ENCODE measurements at regions not wholly inside any gene's neighbourhood (a gene's known extent, or its start where the extent isn't known, plus 50 kb on each side); places are given as distances from the start of the nearest gene placed in this dataset.

- Histone ChIP-seq H3K4me3 (no peak overlapping the region), H3K27me3 (ENCODE audit: low read depth) (no peaks in the 10 kb centered on the region), H3K9me3 (no peaks in the 10 kb centered on the region), H3K36me3 (replicated peaks) (no peaks in the 10 kb centered on the region), H3K4me1 (no peaks in the 10 kb centered on the region)
- DNase-seq (ENCODE audit: low spot score in 2 of 2): no peak
- in situ Hi-C loops (cut with MboI; ENCODE audit: low sequenced_read_pairs): no loop called here
Observed at GRCh38 chr5:118675247-118675646, 313.1 kb downstream of the DTWD2 start.

GRCh38 chr5:118657576-118657975 is 330.8 kb downstream of the DTWD2 start:
- H3K36me3 ChIP-seq (replicated peaks): no peaks in the 10 kb centered on the region
- H3K27me3 ChIP-seq (ENCODE audit: low read depth): no peaks in the 10 kb centered on the region
- no peak overlapping the region for H3K4me3 ChIP-seq
- no peak for DNase-seq (ENCODE audit: low spot score in 2 of 2)
- no peaks in the 10 kb centered on the region for H3K4me1 ChIP-seq
- no peaks in the 10 kb centered on the region for H3K9me3 ChIP-seq
- in situ Hi-C loops (cut with MboI; ENCODE audit: low sequenced_read_pairs): no loop called here

GRCh38 chr5:118653872-118654271 is 334.5 kb downstream of the DTWD2 start:
- no peaks in the 10 kb centered on the region for H3K36me3 ChIP-seq (replicated peaks)
- no peaks in the 10 kb centered on the region for H3K4me1 ChIP-seq
- no peaks in the 10 kb centered on the region for H3K9me3 ChIP-seq
- no peak overlapping the region for H3K4me3 ChIP-seq
- H3K27me3 ChIP-seq (ENCODE audit: low read depth): no peaks in the 10 kb centered on the region
- in situ Hi-C loops (cut with MboI; ENCODE audit: low sequenced_read_pairs): no loop called here
- DNase-seq (ENCODE audit: low spot score in 2 of 2): no peak

- Histone ChIP-seq H3K36me3 (replicated peaks) (no peaks in the 10 kb centered on the region), H3K27me3 (ENCODE audit: low read depth) (no peaks in the 10 kb centered on the region), H3K4me3 (no peak overlapping the region), H3K4me1 (no peaks in the 10 kb centered on the region), H3K9me3 (no peaks in the 10 kb centered on the region)
- in situ Hi-C loops (cut with MboI; ENCODE audit: low sequenced_read_pairs): no loop called here
- DNase-seq (ENCODE audit: low spot score in 2 of 2): no peak
Observed at GRCh38 chr5:118653183-118653582, 335.2 kb downstream of the DTWD2 start.

- in situ Hi-C loops (cut with MboI; ENCODE audit: low sequenced_read_pairs): no loop called here
- no peaks in the 10 kb centered on the region for H3K4me1 ChIP-seq
- no peak for DNase-seq (ENCODE audit: low spot score in 2 of 2)
- no peaks in the 10 kb centered on the region for H3K27me3 ChIP-seq (ENCODE audit: low read depth)
- no peaks in the 10 kb centered on the region for H3K9me3 ChIP-seq
- no peaks in the 10 kb centered on the region for H3K36me3 ChIP-seq (replicated peaks)
- no peak overlapping the region for H3K4me3 ChIP-seq
Observed at GRCh38 chr5:118651002-118651401, 337.3 kb downstream of the DTWD2 start.

GRCh38 chr5:118647587-118647986 is 340.8 kb downstream of the DTWD2 start:
- Histone ChIP-seq H3K4me3 (no peak overlapping the region), H3K27me3 (ENCODE audit: low read depth) (no peaks in the 10 kb centered on the region), H3K4me1 (no peaks in the 10 kb centered on the region), H3K36me3 (replicated peaks) (no peaks in the 10 kb centered on the region), H3K9me3 (no peaks in the 10 kb centered on the region)
- no peak for DNase-seq (ENCODE audit: low spot score in 2 of 2)
- in situ Hi-C loops (cut with MboI; ENCODE audit: low sequenced_read_pairs): no loop called here

GRCh38 chr5:118646917-118647316 is 341.4 kb downstream of the DTWD2 start:
- Histone ChIP-seq H3K27me3 (ENCODE audit: low read depth) (no peaks in the 10 kb centered on the region), H3K36me3 (replicated peaks) (no peaks in the 10 kb centered on the region), H3K9me3 (no peaks in the 10 kb centered on the region), H3K4me1 (no peaks in the 10 kb centered on the region), H3K4me3 (no peak overlapping the region)
- no peak for DNase-seq (ENCODE audit: low spot score in 2 of 2)
- in situ Hi-C loops (cut with MboI; ENCODE audit: low sequenced_read_pairs): no loop called here

- no peaks in the 10 kb centered on the region for H3K27me3 ChIP-seq (ENCODE audit: low read depth)
- no peaks in the 10 kb centered on the region for H3K4me1 ChIP-seq
- H3K36me3 ChIP-seq (replicated peaks): no peaks in the 10 kb centered on the region
- H3K4me3 ChIP-seq: no peak overlapping the region
- no peak for DNase-seq (ENCODE audit: low spot score in 2 of 2)
- in situ Hi-C loops (cut with MboI; ENCODE audit: low sequenced_read_pairs): no loop called here
- no peaks in the 10 kb centered on the region for H3K9me3 ChIP-seq
Observed at GRCh38 chr5:118637947-118638670, 350.2 kb downstream of the DTWD2 start.

- Histone ChIP-seq H3K4me1 (no peaks in the 10 kb centered on the region), H3K36me3 (replicated peaks) (no peaks in the 10 kb centered on the region), H3K27me3 (ENCODE audit: low read depth) (no peaks in the 10 kb centered on the region), H3K4me3 (no peak overlapping the region), H3K9me3 (no peaks in the 10 kb centered on the region)
- in situ Hi-C loops (cut with MboI; ENCODE audit: low sequenced_read_pairs): no loop called here
- DNase-seq (ENCODE audit: low spot score in 2 of 2): no peak
Observed at GRCh38 chr5:118628660-118629354, 359.5 kb downstream of the DTWD2 start.

- H3K27me3 ChIP-seq (ENCODE audit: low read depth): no peaks in the 10 kb centered on the region
- H3K4me3 ChIP-seq: no peak overlapping the region
- no peaks in the 10 kb centered on the region for H3K9me3 ChIP-seq
- H3K36me3 ChIP-seq (replicated peaks): no peaks in the 10 kb centered on the region
- DNase-seq (ENCODE audit: low spot score in 2 of 2): no peak
- no peaks in the 10 kb centered on the region for H3K4me1 ChIP-seq
- in situ Hi-C loops (cut with MboI; ENCODE audit: low sequenced_read_pairs): no loop called here
Observed at GRCh38 chr5:118620233-118620632, 368.1 kb downstream of the DTWD2 start.

GRCh38 chr5:118619823-118620222 is 368.5 kb downstream of the DTWD2 start:
- in situ Hi-C loops (cut with MboI; ENCODE audit: low sequenced_read_pairs): no loop called here
- H3K9me3 ChIP-seq: no peaks in the 10 kb centered on the region
- H3K4me1 ChIP-seq: no peaks in the 10 kb centered on the region
- H3K36me3 ChIP-seq (replicated peaks): no peaks in the 10 kb centered on the region
- no peaks in the 10 kb centered on the region for H3K27me3 ChIP-seq (ENCODE audit: low read depth)
- H3K4me3 ChIP-seq: no peak overlapping the region
- DNase-seq (ENCODE audit: low spot score in 2 of 2): no peak

GRCh38 chr5:118616281-118616680 is 372.1 kb downstream of the DTWD2 start:
- in situ Hi-C loops (cut with MboI; ENCODE audit: low sequenced_read_pairs): no loop called here
- DNase-seq (ENCODE audit: low spot score in 2 of 2): no peak

GRCh38 chr5:118614731-118615456 is 373.5 kb downstream of the DTWD2 start:
- DNase-seq (ENCODE audit: low spot score in 2 of 2): no peak
- in situ Hi-C loops (cut with MboI; ENCODE audit: low sequenced_read_pairs): no loop called here
- no peaks in the 10 kb centered on the region for H3K27me3 ChIP-seq (ENCODE audit: low read depth)
- H3K9me3 ChIP-seq: no peaks in the 10 kb centered on the region
- H3K4me1 ChIP-seq: no peaks in the 10 kb centered on the region
- H3K4me3 ChIP-seq: no peak overlapping the region
- no peaks in the 10 kb centered on the region for H3K36me3 ChIP-seq (replicated peaks)

More at GRCh38 chr5:118616281-118616680, 372.1 kb downstream of the DTWD2 start:
- Histone ChIP-seq H3K4me3 (no peak overlapping the region), H3K9me3 (no peaks in the 10 kb centered on the region), H3K27me3 (ENCODE audit: low read depth) (no peaks in the 10 kb centered on the region), H3K36me3 (replicated peaks) (no peaks in the 10 kb centered on the region), H3K4me1 (no peaks in the 10 kb centered on the region)

GRCh38 chr5:118611332-118611945 is 376.9 kb downstream of the DTWD2 start:
- Histone ChIP-seq H3K9me3 (no peaks in the 10 kb centered on the region), H3K4me1 (no peaks in the 10 kb centered on the region), H3K4me3 (no peak overlapping the region), H3K36me3 (replicated peaks) (no peaks in the 10 kb centered on the region), H3K27me3 (ENCODE audit: low read depth) (no peaks in the 10 kb centered on the region)
- peak; percentile 55 to 56 for DNase-seq (ENCODE audit: low spot score in 2 of 2)
- in situ Hi-C loops (cut with MboI; ENCODE audit: low sequenced_read_pairs): no loop called here
